ENCODE measurements at regions not wholly inside any gene's neighbourhood (a gene's known extent, or its start where the extent isn't known, plus 50 kb on each side); places are given as distances from the start of the nearest gene placed in this dataset.

GRCh38 chr4:11691236-11691635 lies 262.5 kb upstream of the HS3ST1 start:
- TF ChIP-seq CTCF (conservative IDR thresholded peaks at IDR 0.05; ENCODE audit: low read depth, low read length) (no peak), EZH2 (IDR thresholded peaks at IDR 0.05; ENCODE audit: low read length, unreplicated experiment) (no peak)

Data from PC-3 (cell line).